Panc1 (cell line): ENCODE measurements at regions not wholly inside any gene's neighbourhood (a gene's known extent, or its start where the extent isn't known, plus 50 kb on each side); places are given as distances from the start of the nearest gene placed in this dataset.

ENCODE experiments used
- ATAC-seq: fragments of 200-7000 bp; cut with Tn5 transposase; 2 replicates; pipeline ENCODE4 v1.9.1; 2020; ENCODE audit warnings: mild to moderate bottlenecking, moderate library complexity
- BruUV-seq: library from RNA; stranded (reverse); fragments of 400-500 nt; replicated peaks from 2 replicates; lab custom pipeline; 2021; lab: Mats Ljungman, UMichigan
- CTCF ChIA-PET: fragments of 300-600 bp; sonication (Branson Sonifier 250); formaldehyde crosslinking; loops from one replicate; lab custom pipeline; 2022; ENCODE audit warnings: antibody characterized with exemption; lab: Charles Lee
- POLR2A ChIA-PET: fragments of 300-600 bp; sonication (Branson Sonifier 250); formaldehyde crosslinking; loops from one replicate; lab custom pipeline; 2022; ENCODE audit warnings: antibody characterized with exemption; lab: Charles Lee
- DNase-seq: peaks from one replicate; pipeline ENCODE4 v3.0.0-alpha.2; 2010; ENCODE audit warnings: low read depth, low spot score
- H3K27ac ChIP-seq: 2 replicates; pipeline ENCODE4 v1.5.1; 2011; ENCODE audit warnings: mild to moderate bottlenecking, low read length, inconsistent platforms
- H3K27me3 ChIP-seq: fragments of 200-500 bp; sonication (Bioruptor generic); 2 replicates; pipeline ENCODE4 v1.6.0; 2014; ENCODE audit warnings: low read length, inconsistent platforms; ENCODE audit not compliant: control insufficient read depth, insufficient read depth
- H3K36me3 ChIP-seq: fragments of 200-500 bp; sonication (Bioruptor generic); 2 replicates; pipeline ENCODE4 v1.5.1; 2014; ENCODE audit warnings: inconsistent platforms, mild to moderate bottlenecking, low read length, moderate library complexity; ENCODE audit not compliant: control insufficient read depth, insufficient read depth
- H3K4me1 ChIP-seq: 2 replicates; pipeline ENCODE4 v1.5.1; 2011; ENCODE audit warnings: inconsistent platforms, mild to moderate bottlenecking, low read length, moderate library complexity; ENCODE audit not compliant: control insufficient read depth, insufficient read depth
- H3K4me3 ChIP-seq, 2 experiments: 2 replicates each; pipeline ENCODE4 v1.5.1; 2011 to 2012; ENCODE audit warnings: low read depth in 2 of 2, low read length in 2 of 2, mild to moderate bottlenecking in 2 of 2, inconsistent platforms in 1 of 2, moderate library complexity in 1 of 2
- H3K9me3 ChIP-seq: fragments of 200-500 bp; sonication (Bioruptor generic); 2 replicates; pipeline ENCODE4 v1.5.1; 2014; ENCODE audit warnings: low read depth, mild to moderate bottlenecking, inconsistent platforms, low read length, moderate library complexity; ENCODE audit not compliant: control insufficient read depth, insufficient read depth
- CTCF ChIP-seq: fragments of 450-650 bp; IDR thresholded peaks from 2 replicates; pipeline ENCODE4 v1.5.1; 2017; ENCODE audit warnings: mild to moderate bottlenecking
- POLR2AphosphoS5 ChIP-seq: IDR thresholded peaks from 2 replicates; pipeline ENCODE4 v1.6.1; 2012; ENCODE audit warnings: mild to moderate bottlenecking, low read depth, low read length, moderate library complexity
- REST ChIP-seq, 2 experiments: IDR thresholded peaks; 2 replicates each; pipeline ENCODE4 v1.6.1; 2011 to 2012; ENCODE audit warnings: low read depth in 2 of 2, control low read depth in 1 of 2, low read length in 1 of 2, mild to moderate bottlenecking in 1 of 2, moderate library complexity in 1 of 2; ENCODE audit not compliant: insufficient read depth in 1 of 2
- SIN3A ChIP-seq: IDR thresholded peaks from 2 replicates; pipeline ENCODE4 v1.6.1; 2012; ENCODE audit warnings: low read depth, mild to moderate bottlenecking, low read length, moderate library complexity, borderline replicate concordance; ENCODE audit not compliant: insufficient read depth
- TCF7L2 ChIP-seq: IDR thresholded peaks from 2 replicates; pipeline ENCODE4 v1.6.1; 2011; ENCODE audit warnings: mild to moderate bottlenecking, low read depth, low read length, inconsistent platforms
- in situ Hi-C: cut with HindIII; loops from 2 replicates; pipeline ENCODE4 v1.10.0; 2016; ENCODE audit warnings: low sequenced_read_pairs, low pct_unique_long_range_greater_than_20kb
- intact Hi-C: fragments of 100-400 bp; cut with micrococcal nuclease; formaldehyde crosslinking; loops from one replicate; pipeline ENCODE4 v1.10.0; 2022; ENCODE audit not compliant: unreplicated experiment

GRCh38 chr5:8079056-8079455 is 210.1 kb downstream of the MTRR start:
- TF ChIP-seq TCF7L2 (no peak), POLR2AphosphoS5 (no peak), CTCF (no peak), SIN3A (no peak), REST (IDR thresholded peaks at IDR 0.05; ENCODE audit: insufficient read depth in 1 of 2, low read depth in 2 of 2, low read length in 1 of 2) (no peak)
- ChIA-PET CTCF (no interaction called here), POLR2A (no interaction called here)
- Histone ChIP-seq H3K27ac (no peak overlapping the region), H3K27me3 (no peaks in the 10 kb centered on the region), H3K4me3 (no peak overlapping the region), H3K4me1 (no peaks in the 10 kb centered on the region), H3K36me3 (no peaks in the 10 kb centered on the region), H3K9me3 (no peaks in the 10 kb centered on the region)
- ATAC-seq (no peak), DNase-seq (no peak)
- in situ Hi-C loops, result no loop called here
- intact Hi-C loops, result no loop called here
- BruUV-seq, result no TSS peak

- CTCF ChIA-PET, result no interaction called here
- ATAC-seq, result no peak
- Histone ChIP-seq H3K9me3 (no peaks in the 10 kb centered on the region), H3K4me3 (no peak overlapping the region), H3K27ac (no peak overlapping the region), H3K4me1 (no peaks in the 10 kb centered on the region), H3K36me3 (no peaks in the 10 kb centered on the region), H3K27me3 (no peaks in the 10 kb centered on the region)
- no TSS peak for BruUV-seq
- POLR2A ChIA-PET, result no interaction called here
- intact Hi-C loops, result no loop called here
- DNase-seq, result no peak
- TF ChIP-seq CTCF (no peak), REST (IDR thresholded peaks at IDR 0.05; ENCODE audit: insufficient read depth in 1 of 2, low read depth in 2 of 2, low read length in 1 of 2) (no peak), SIN3A (no peak), TCF7L2 (no peak), POLR2AphosphoS5 (no peak)
- in situ Hi-C loops, result no loop called here
These were observed 212.2 kb downstream of the MTRR start for GRCh38 chr5:8081179-8081578.
